ENCODE measurements at regions not wholly inside any gene's neighbourhood (a gene's known extent, or its start where the extent isn't known, plus 50 kb on each side); places are given as distances from the start of the nearest gene placed in this dataset.

GRCh38 chr1:69258842-69259241 lies 308.9 kb upstream of the LRRC7 start:
- TF ChIP-seq EZH2 (optimal IDR thresholded peaks at IDR 0.05; ENCODE audit: low read depth, low read length) (no peak), CTCF (IDR thresholded peaks at IDR 0.05; ENCODE audit: low read length) (no peak)

Measured in MM.1S (cell line).